ENCODE measurements at regions not wholly inside any gene's neighbourhood (a gene's known extent, or its start where the extent isn't known, plus 50 kb on each side); places are given as distances from the start of the nearest gene placed in this dataset.

GRCh38 chr6:99846006-99846405 lies 148.0 kb downstream of the MCHR2 start (continued):
- TF ChIP-seq CENPBD1 (CRISPR knock-in tag; IDR thresholded peaks at IDR 0.05; ENCODE audit: borderline replicate concordance, low read depth): no peak
- TF ChIP-seq TERF1 (CRISPR knock-in tag; IDR thresholded peaks at IDR 0.05): no peak
- TF ChIP-seq KDM5B (CRISPR knock-in tag; IDR thresholded peaks at IDR 0.05; ENCODE audit: borderline replicate concordance): no peak
- TF ChIP-seq ZNF691 (CRISPR knock-in tag; IDR thresholded peaks at IDR 0.05; ENCODE audit: borderline replicate concordance, low read depth): no peak
- TF ChIP-seq PATZ1 (CRISPR knock-in tag; IDR thresholded peaks at IDR 0.05): no peak
- no peak for TF ChIP-seq HMGXB3 (CRISPR knock-in tag; IDR thresholded peaks at IDR 0.05; ENCODE audit: borderline replicate concordance)
- no peak for TF ChIP-seq TCF7 (IDR thresholded peaks at IDR 0.05; ENCODE audit: low read depth)
